ENCODE measurements at regions not wholly inside any gene's neighbourhood (a gene's known extent, or its start where the extent isn't known, plus 50 kb on each side); places are given as distances from the start of the nearest gene placed in this dataset.

- H3K4me3 ChIP-seq (ENCODE audit: insufficient read depth, low read length): no peak overlapping the region
- no peak for TF ChIP-seq CTCF (IDR thresholded peaks at IDR 0.05; ENCODE audit: extremely low read depth, low read depth, low read length)
- peak overlapping the region; percentile 71 for H3K4me2 ChIP-seq (ENCODE audit: insufficient read depth, low read length)
- peaks cover 13% of the 10 kb centered on the region for H3K4me1 ChIP-seq (ENCODE audit: insufficient read depth, low read length)
- no peak overlapping the region for H3K27ac ChIP-seq (ENCODE audit: low read depth, low read length)
- no peaks in the 10 kb centered on the region for H4K20me1 ChIP-seq (ENCODE audit: insufficient read depth, low read length)
- peak overlapping the region; percentile 68 for H2AFZ ChIP-seq (ENCODE audit: low read length)
- no peak for DNase-seq (ENCODE audit: insufficient read length, low spot score, missing footprints)
- H3K79me2 ChIP-seq (ENCODE audit: insufficient read depth, low read length): no peaks in the 10 kb centered on the region
- H3K9me3 ChIP-seq (ENCODE audit: low read depth, low read length): no peaks in the 10 kb centered on the region
- H3K36me3 ChIP-seq (ENCODE audit: insufficient read depth, low read length): no peaks in the 10 kb centered on the region
- H3K27me3 ChIP-seq (ENCODE audit: insufficient read depth, low read length): no peaks in the 10 kb centered on the region
Measured at GRCh38 chr14:94689985-94690400, 77.8 kb downstream of the SERPINA3 start.

- H3K4me3 ChIP-seq (ENCODE audit: insufficient read depth, low read length): peak overlapping the region; percentile 57
- H3K9me3 ChIP-seq (ENCODE audit: low read depth, low read length): no peaks in the 10 kb centered on the region
- peak overlapping the region; percentile 71 for H3K4me2 ChIP-seq (ENCODE audit: insufficient read depth, low read length)
- no peaks in the 10 kb centered on the region for H4K20me1 ChIP-seq (ENCODE audit: insufficient read depth, low read length)
- no peak overlapping the region for H3K27ac ChIP-seq (ENCODE audit: low read depth, low read length)
- H3K4me1 ChIP-seq (ENCODE audit: insufficient read depth, low read length): peaks cover 13% of the 10 kb centered on the region
- TF ChIP-seq CTCF (IDR thresholded peaks at IDR 0.05; ENCODE audit: extremely low read depth, low read depth, low read length): peak; percentile 87
- H3K79me2 ChIP-seq (ENCODE audit: insufficient read depth, low read length): no peaks in the 10 kb centered on the region
- peak overlapping the region; percentile 85 for H2AFZ ChIP-seq (ENCODE audit: low read length)
- peak; percentile 98 for DNase-seq (ENCODE audit: insufficient read length, low spot score, missing footprints)
- H3K27me3 ChIP-seq (ENCODE audit: insufficient read depth, low read length): no peaks in the 10 kb centered on the region
- no peaks in the 10 kb centered on the region for H3K36me3 ChIP-seq (ENCODE audit: insufficient read depth, low read length)
Measured at GRCh38 chr14:94689218-94689984, 77.2 kb downstream of the SERPINA3 start.

- no peaks in the 10 kb centered on the region for H3K27me3 ChIP-seq (ENCODE audit: insufficient read depth, low read length)
Measured at GRCh38 chr14:94686511-94687160, 74.4 kb downstream of the SERPINA3 start.

More at GRCh38 chr14:94686511-94687160, 74.4 kb downstream of the SERPINA3 start:
- Histone ChIP-seq H3K79me2 (ENCODE audit: insufficient read depth, low read length) (no peaks in the 10 kb centered on the region), H4K20me1 (ENCODE audit: insufficient read depth, low read length) (no peaks in the 10 kb centered on the region), H3K4me1 (ENCODE audit: insufficient read depth, low read length) (peaks cover 9% of the 10 kb centered on the region), H3K9me3 (ENCODE audit: low read depth, low read length) (no peaks in the 10 kb centered on the region), H3K36me3 (ENCODE audit: insufficient read depth, low read length) (no peaks in the 10 kb centered on the region), H3K27ac (ENCODE audit: low read depth, low read length) (no peak overlapping the region), H3K4me2 (ENCODE audit: insufficient read depth, low read length) (no peak overlapping the region), H2AFZ (ENCODE audit: low read length) (no peak overlapping the region), H3K4me3 (ENCODE audit: insufficient read depth, low read length) (no peak overlapping the region)
- TF ChIP-seq CTCF (IDR thresholded peaks at IDR 0.05; ENCODE audit: extremely low read depth, low read depth, low read length): no peak
- DNase-seq (ENCODE audit: insufficient read length, low spot score, missing footprints): peak; percentile 50

Measured in osteoblast (primary cell).